Fibroblast of mammary gland (primary cell): ENCODE measurements at regions not wholly inside any gene's neighbourhood (a gene's known extent, or its start where the extent isn't known, plus 50 kb on each side); places are given as distances from the start of the nearest gene placed in this dataset.

Experiments used
- DNase-seq: peaks from one replicate; pipeline ENCODE4 v3.0.0-alpha.2; 2010; ENCODE audit warnings: low read depth
- H3K4me3 ChIP-seq: 2 replicates; pipeline ENCODE4 v1.5.1; 2011; ENCODE audit warnings: low read depth, mild to moderate bottlenecking, low read length, moderate library complexity; ENCODE audit not compliant: control insufficient read depth
- CTCF ChIP-seq: conservative IDR thresholded peaks from 2 replicates; pipeline ENCODE4 v1.5.1; 2011; ENCODE audit warnings: low read depth, low read length, inconsistent platforms; ENCODE audit not compliant: control insufficient read depth, insufficient read depth

- no peak for TF ChIP-seq CTCF
- no peak for DNase-seq
- H3K4me3 ChIP-seq, result no peak overlapping the region
Observed at GRCh38 chr11:11016943-11017342, 159.1 kb upstream of the ZBED5 start.

GRCh38 chr11:11016068-11016467 is 158.2 kb upstream of the ZBED5 start:
- peak; percentile 38 for DNase-seq
- H3K4me3 ChIP-seq, result no peak overlapping the region
- TF ChIP-seq CTCF, result no peak

GRCh38 chr11:11011617-11012016 is 153.8 kb upstream of the ZBED5 start:
- DNase-seq, result no peak
- no peak overlapping the region for H3K4me3 ChIP-seq
- no peak for TF ChIP-seq CTCF

GRCh38 chr11:11010624-11011127 is 152.8 kb upstream of the ZBED5 start:
- peak; percentile 18 for DNase-seq

GRCh38 chr11:11009179-11009578 is 151.3 kb upstream of the ZBED5 start:
- DNase-seq, result no peak
- H3K4me3 ChIP-seq, result no peak overlapping the region
- no peak for TF ChIP-seq CTCF

More at GRCh38 chr11:11010624-11011127, 152.8 kb upstream of the ZBED5 start:
- no peak overlapping the region for H3K4me3 ChIP-seq
- peak; percentile 31 for TF ChIP-seq CTCF

GRCh38 chr11:11004069-11004468 is 146.2 kb upstream of the ZBED5 start:
- H3K4me3 ChIP-seq, result no peak overlapping the region
- no peak for DNase-seq
- no peak for TF ChIP-seq CTCF

GRCh38 chr11:11003226-11003625 is 145.4 kb upstream of the ZBED5 start:
- H3K4me3 ChIP-seq, result no peak overlapping the region
- no peak for TF ChIP-seq CTCF
- DNase-seq, result no peak
